ENCODE measurements at regions not wholly inside any gene's neighbourhood (a gene's known extent, or its start where the extent isn't known, plus 50 kb on each side); places are given as distances from the start of the nearest gene placed in this dataset.

GRCh38 chr10:78160591-78160990, 126.9 kb downstream of the RPS24 start (continued):
- TF ChIP-seq USF2 (IDR thresholded peaks at IDR 0.05; ENCODE audit: borderline replicate concordance, low read depth, low read length) (no peak), FOXJ3 (CRISPR knock-in tag; IDR thresholded peaks at IDR 0.05) (no peak), TAF1 (IDR thresholded peaks at IDR 0.05; ENCODE audit: borderline replicate concordance, low read depth, low read length) (no peak), GATA2 (CRISPR knock-in tag; IDR thresholded peaks at IDR 0.05) (no peak), NRF1 (IDR thresholded peaks at IDR 0.05; ENCODE audit: low read depth, low read length) (no peak), POLR2AphosphoS5 (IDR thresholded peaks at IDR 0.05; ENCODE audit: low read depth, low read length) (no peak), RCOR1 (IDR thresholded peaks at IDR 0.05; ENCODE audit: low read length) (no peak), RXRA (IDR thresholded peaks at IDR 0.05; ENCODE audit: borderline replicate concordance, low read depth) (no peak), IRF3 (IDR thresholded peaks at IDR 0.05; ENCODE audit: low read depth, low read length) (no peak), SIN3A (IDR thresholded peaks at IDR 0.05; ENCODE audit: borderline replicate concordance, low read depth, low read length) (no peak), RFX5 (IDR thresholded peaks at IDR 0.05; ENCODE audit: low read length) (no peak)

DNA sequence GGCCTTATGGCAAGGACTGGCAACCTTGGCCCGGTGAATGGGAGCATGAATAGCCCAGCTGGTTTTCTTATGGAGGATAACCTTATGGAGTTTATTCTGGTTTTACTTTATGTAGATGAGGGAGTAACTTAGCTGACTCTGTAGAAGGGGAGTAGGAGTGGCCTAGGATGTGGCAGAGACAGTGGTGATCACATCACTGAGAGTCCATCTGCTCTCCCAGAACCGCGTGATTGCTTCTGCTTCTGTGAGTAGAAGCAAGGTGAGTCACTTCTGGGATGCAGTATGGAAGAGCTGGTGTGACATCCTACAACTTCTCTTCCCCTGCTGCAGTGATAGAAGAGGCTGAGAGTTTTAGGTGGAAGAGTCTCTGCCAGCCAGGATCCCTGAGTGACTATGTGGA, 129.2 kb downstream of the RPS24 start:
- Histone ChIP-seq H3K27me3 (ENCODE audit: insufficient read depth) (no peaks in the 10 kb centered on the region), H2AFZ (ENCODE audit: low read depth) (no peak overlapping the region), H3K27ac (ENCODE audit: low read depth in 2 of 2, low read length in 1 of 2) (no peak overlapping the region), H3K4me2 (no peak overlapping the region), H3K36me3 (replicated peaks in 1 of 2; ENCODE audit: control insufficient read depth in 1 of 2, insufficient read depth in 2 of 2, low read length in 1 of 2) (no peaks in the 10 kb centered on the region), H3K9me2 (no peaks in the 10 kb centered on the region), H3K9ac (no peak overlapping the region), H3K9me3 (no peaks in the 10 kb centered on the region), H3K4me1 (ENCODE audit: control insufficient read depth in 1 of 2, insufficient read depth in 2 of 2, low read depth in 1 of 2, low read length in 1 of 2) (peaks cover 0 to 6% of the 10 kb centered on the region in 2 experiments; a peak in 1 of 4 replicates), H3K79me2 (ENCODE audit: insufficient read depth) (no peaks in the 10 kb centered on the region), H3F3A (replicated peaks; ENCODE audit: insufficient read depth) (no peaks in the 10 kb centered on the region), H4K20me1 (ENCODE audit: insufficient read depth) (no peaks in the 10 kb centered on the region), H3K4me3 (ENCODE audit: low read depth in 2 of 2, low read length in 1 of 2) (no peak overlapping the region)
- no peak for TF ChIP-seq USF2 (IDR thresholded peaks at IDR 0.05; ENCODE audit: borderline replicate concordance, low read depth, low read length)
- no peak for TF ChIP-seq NFIC (IDR thresholded peaks at IDR 0.05; ENCODE audit: borderline replicate concordance)
- TF ChIP-seq NRF1 (IDR thresholded peaks at IDR 0.05; ENCODE audit: low read depth, low read length) = no peak
- TF ChIP-seq, protein P1, sequence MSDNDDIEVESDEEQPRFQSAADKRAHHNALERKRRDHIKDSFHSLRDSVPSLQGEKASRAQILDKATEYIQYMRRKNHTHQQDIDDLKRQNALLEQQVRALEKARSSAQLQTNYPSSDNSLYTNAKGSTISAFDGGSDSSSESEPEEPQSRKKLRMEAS (IDR thresholded peaks at IDR 0.05; ENCODE audit: low read depth) = no peak
- no peak for TF ChIP-seq JUND (IDR thresholded peaks at IDR 0.05)
- no peak for TF ChIP-seq CTCF (IDR thresholded peaks at IDR 0.05)
- TF ChIP-seq RXRA (IDR thresholded peaks at IDR 0.05; ENCODE audit: borderline replicate concordance, low read depth) = no peak
- TF ChIP-seq TCF12 (IDR thresholded peaks at IDR 0.05) = no peak
- TF ChIP-seq ZBTB33 (IDR thresholded peaks at IDR 0.05; ENCODE audit: borderline replicate concordance, low read depth) = no peak
- TF ChIP-seq YY1 (IDR thresholded peaks at IDR 0.05; ENCODE audit: low read depth) = no peak
- no peak for TF ChIP-seq TEAD4 (IDR thresholded peaks at IDR 0.05; ENCODE audit: borderline replicate concordance, insufficient read depth)
- CTCF ChIA-PET = interaction anchor here (11.8 kb wide), 1 partner anchor 115 kb away, joined by 122 read pairs; no protein-coding TSS in a partner anchor
- no peak for DNase-seq
- POLR2A ChIA-PET = no interaction called here
- 75% methylated on average over 3 of the region's 3 CpGs for WGBS (ENCODE audit: low lambda C conversion rate)
